Transverse colon (tissue), 4 donors: ENCODE measurements at regions not wholly inside any gene's neighbourhood (a gene's known extent, or its start where the extent isn't known, plus 50 kb on each side); places are given as distances from the start of the nearest gene placed in this dataset.

Experiments
- CTCF ChIP-seq, 5 experiments: fragments of 200-600 bp in 3 of 5; fragments of 450-650 bp in 2 of 5; sonication (generic) in 3 of 5; IDR thresholded peaks; 1 replicate in 2 of 5; 2 replicates in 3 of 5; pipeline ENCODE4 v1.5.1; 2016 to 2017; ENCODE audit warnings: antibody characterized with exemption in 5 of 5, inconsistent platforms in 3 of 5, mild to moderate bottlenecking in 2 of 5, moderate library complexity in 1 of 5
- POLR2A ChIP-seq: fragments of 450-650 bp; IDR thresholded peaks from one replicate; pipeline ENCODE4 v1.6.1; 2016; ENCODE audit warnings: antibody characterized with exemption, mild to moderate bottlenecking, moderate library complexity
- POLR2AphosphoS5 ChIP-seq, 3 donors: sonication (generic); formaldehyde crosslinking; IDR thresholded peaks; one replicate each; pipeline ENCODE4 v1.6.1; 2016; ENCODE audit warnings: antibody characterized with exemption in 3 of 3

GRCh38 chr10:109306698-109307097 lies 616.6 kb downstream of the XPNPEP1 start:
- TF ChIP-seq CTCF (IDR thresholded peaks at IDR 0.05), result no peak
- no peak for TF ChIP-seq POLR2A
- TF ChIP-seq POLR2AphosphoS5 (IDR thresholded peaks at IDR 0.05), result no peak
